ENCODE measurements at regions not wholly inside any gene's neighbourhood (a gene's known extent, or its start where the extent isn't known, plus 50 kb on each side); places are given as distances from the start of the nearest gene placed in this dataset.
"Not testable (repeated sequence)": the region's sequence is repeated elsewhere in the genome, so short reads cannot be mapped to it uniquely, and the experiment has no call there.

GRCh38 chr6:140817176-140817575 lies 1315.5 kb upstream of the GJE1 start:
- Mint-ChIP-seq H3K36me3 (ENCODE audit: low read depth) (no peaks in the 10 kb centered on the region), H3K4me3 (no peak overlapping the region), H3K4me1 (no peaks in the 10 kb centered on the region), H3K27ac (no peak overlapping the region), H3K27me3 (peaks cover 11% of the 10 kb centered on the region)
- no peaks in the 10 kb centered on the region for H3K9me3 ChIP-seq (ENCODE audit: control insufficient read depth, low read length, poor library complexity, severe bottlenecking)
- DNase-seq (no peak), ATAC-seq (no peak)

DNA sequence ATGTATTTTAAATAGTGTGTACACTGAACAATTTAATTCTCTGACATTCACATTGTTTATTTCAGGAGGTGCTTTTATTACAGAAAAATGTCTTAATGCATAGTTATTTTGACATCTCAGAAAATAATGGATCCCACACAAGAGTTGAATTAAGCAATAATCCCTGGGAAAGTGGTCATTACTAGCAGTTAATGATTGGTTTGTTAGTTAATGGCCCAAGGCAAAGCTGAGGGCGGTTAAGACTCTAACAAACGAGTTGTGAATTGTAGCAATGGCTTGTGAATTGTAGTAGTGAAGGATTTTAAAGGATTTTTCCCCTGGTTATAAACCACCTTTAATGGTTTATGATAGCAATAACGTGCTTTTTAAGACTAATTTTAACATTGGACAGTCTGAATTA lies 1316.0 kb upstream of the GJE1 start:
- no peaks in the 10 kb centered on the region for H3K4me1 Mint-ChIP-seq
- no peak overlapping the region for H3K4me3 Mint-ChIP-seq
- DNase-seq (no peak), ATAC-seq (no peak)
- no peaks in the 10 kb centered on the region for H3K36me3 Mint-ChIP-seq (ENCODE audit: low read depth)
- peaks cover 8% of the 10 kb centered on the region for H3K27me3 Mint-ChIP-seq
- H3K9me3 ChIP-seq (ENCODE audit: control insufficient read depth, low read length, poor library complexity, severe bottlenecking) = no peaks in the 10 kb centered on the region
- no peak overlapping the region for H3K27ac Mint-ChIP-seq

DNA sequence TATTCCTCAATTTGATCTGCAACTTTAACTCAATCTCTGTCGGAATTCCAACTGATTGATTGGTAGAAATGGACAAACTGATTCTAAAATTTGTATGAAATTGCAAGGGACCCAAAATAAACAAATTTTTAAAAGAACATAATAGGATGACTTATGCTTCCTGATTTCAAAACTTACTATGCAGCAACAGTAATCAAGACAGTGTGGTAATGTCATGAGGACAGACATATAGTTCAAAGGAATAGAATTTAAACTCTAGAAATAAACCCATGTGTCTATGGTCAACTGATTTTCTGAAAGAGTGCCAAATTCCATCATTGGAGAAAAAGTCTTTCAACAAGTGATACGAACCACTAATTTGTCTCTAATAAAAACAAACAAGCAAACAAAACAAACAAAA lies 1320.1 kb upstream of the GJE1 start:
- Mint-ChIP-seq H3K4me1 (peaks cover 7% of the 10 kb centered on the region), H3K4me3 (no peak overlapping the region), H3K36me3 (ENCODE audit: low read depth) (peaks cover 4% of the 10 kb centered on the region), H3K27me3 (peaks cover 9% of the 10 kb centered on the region), H3K27ac (no peak overlapping the region)
- DNase-seq (no peak), ATAC-seq (no peak)
- no peaks in the 10 kb centered on the region for H3K9me3 ChIP-seq (ENCODE audit: control insufficient read depth, low read length, poor library complexity, severe bottlenecking)

DNA sequence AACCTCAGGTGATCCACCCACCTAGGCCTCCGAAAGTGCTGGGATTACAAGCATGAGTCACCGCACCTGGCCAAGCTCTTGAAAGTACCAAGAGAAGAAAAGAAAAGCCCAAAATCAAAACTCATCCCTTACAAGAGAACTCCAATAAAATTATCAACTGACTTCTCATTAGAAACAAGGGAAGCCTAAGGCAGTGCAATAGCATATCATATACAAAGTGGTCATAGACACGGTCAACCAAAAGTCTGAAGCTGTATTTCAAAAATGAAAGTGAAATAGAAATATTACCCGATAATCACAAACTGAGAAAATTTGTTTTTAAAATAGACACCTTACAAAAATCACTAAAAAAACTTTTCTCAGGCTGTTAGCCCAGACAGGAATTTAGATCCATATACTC lies 1321.1 kb upstream of the GJE1 start:
- Mint-ChIP-seq H3K27ac (no peak overlapping the region), H3K27me3 (peaks cover 9% of the 10 kb centered on the region), H3K4me3 (no peak overlapping the region), H3K36me3 (ENCODE audit: low read depth) (peaks cover 4% of the 10 kb centered on the region), H3K4me1 (peaks cover 7% of the 10 kb centered on the region)
- no peaks in the 10 kb centered on the region for H3K9me3 ChIP-seq (ENCODE audit: control insufficient read depth, low read length, poor library complexity, severe bottlenecking)
- no peak for DNase-seq
- no peak for ATAC-seq

DNA sequence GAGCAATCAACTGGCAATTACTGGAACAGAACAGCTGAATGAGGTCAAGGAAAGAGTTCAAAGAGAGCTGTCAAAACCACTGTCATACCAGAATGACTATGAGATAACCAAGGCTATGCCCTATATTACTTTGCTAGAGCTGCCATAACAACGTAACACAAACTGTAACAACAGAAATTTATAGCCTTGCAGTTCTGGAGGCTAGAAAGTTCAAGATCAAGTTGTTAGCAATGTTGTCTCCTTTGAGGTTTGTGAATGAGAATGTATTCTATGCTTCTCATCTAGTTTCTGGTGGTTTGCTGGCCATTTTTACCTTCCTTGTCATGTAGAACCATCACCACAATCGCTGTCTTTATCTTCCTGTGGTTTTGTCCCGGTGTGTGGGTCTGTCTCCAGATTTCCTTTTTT lies 1323.0 kb upstream of the GJE1 start:
- ATAC-seq (peak; percentile 82), DNase-seq (no peak)
- no peaks in the 10 kb centered on the region for H3K9me3 ChIP-seq (ENCODE audit: control insufficient read depth, low read length, poor library complexity, severe bottlenecking)
- Mint-ChIP-seq H3K4me1 (peaks cover 7% of the 10 kb centered on the region), H3K4me3 (peak overlapping the region; percentile 36), H3K36me3 (ENCODE audit: low read depth) (peaks cover 4% of the 10 kb centered on the region), H3K27me3 (peaks cover 9% of the 10 kb centered on the region), H3K27ac (no peak overlapping the region)

- peaks cover 4% of the 10 kb centered on the region for H3K36me3 Mint-ChIP-seq (ENCODE audit: low read depth)
- peaks cover 7% of the 10 kb centered on the region for H3K4me1 Mint-ChIP-seq
- ATAC-seq (no peak), DNase-seq (no peak)
- H3K27me3 Mint-ChIP-seq = peaks cover 9% of the 10 kb centered on the region
- no peaks in the 10 kb centered on the region for H3K9me3 ChIP-seq (ENCODE audit: control insufficient read depth, low read length, poor library complexity, severe bottlenecking)
- H3K27ac Mint-ChIP-seq = no peak overlapping the region
- H3K4me3 Mint-ChIP-seq = no peak overlapping the region
Observed at GRCh38 chr6:140806431-140806830, 1326.3 kb upstream of the GJE1 start.

DNA sequence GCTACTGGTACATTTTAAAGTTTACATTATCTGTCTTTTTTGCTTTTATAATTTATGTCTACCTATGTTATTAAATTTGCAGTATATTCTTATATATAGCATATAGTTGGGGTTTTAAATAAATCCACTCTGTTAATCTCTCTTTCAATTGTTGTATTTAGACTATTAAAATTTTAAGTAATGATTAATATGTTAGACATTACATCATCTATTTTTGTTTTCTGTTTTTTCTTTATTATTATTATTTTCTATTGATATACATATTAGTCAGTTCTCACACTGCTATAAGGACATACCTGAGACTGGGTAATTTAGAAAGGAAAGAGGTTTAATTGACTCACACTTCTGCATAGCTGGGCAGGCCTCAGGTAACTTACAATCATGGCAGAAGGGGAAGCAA lies 1338.2 kb upstream of the GJE1 start:
- Mint-ChIP-seq H3K27ac (no peak overlapping the region), H3K4me3 (no peak overlapping the region), H3K4me1 (no peaks in the 10 kb centered on the region), H3K36me3 (ENCODE audit: low read depth) (no peaks in the 10 kb centered on the region), H3K27me3 (no peaks in the 10 kb centered on the region)
- DNase-seq (no peak), ATAC-seq (no peak)
- H3K9me3 ChIP-seq (ENCODE audit: control insufficient read depth, low read length, poor library complexity, severe bottlenecking) = no peaks in the 10 kb centered on the region

DNA sequence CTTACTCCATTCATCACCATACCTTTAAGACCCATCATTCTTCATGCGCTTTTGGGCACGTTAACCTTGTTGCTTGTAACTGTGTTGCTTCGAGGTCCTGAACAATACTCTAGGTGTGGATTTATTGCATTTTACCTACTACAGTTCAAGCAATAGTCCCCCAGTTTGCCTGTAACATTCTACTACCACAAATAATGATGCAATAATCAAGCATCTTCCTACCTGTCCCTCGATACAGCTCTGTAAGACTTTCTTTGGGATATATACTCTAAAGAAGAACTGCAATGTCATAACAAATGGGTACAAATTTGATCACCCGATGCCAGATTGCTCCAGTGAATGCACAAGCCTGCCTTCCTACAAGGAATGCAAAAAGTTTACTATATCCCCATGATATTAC lies 1342.6 kb upstream of the GJE1 start:
- Mint-ChIP-seq H3K36me3 (ENCODE audit: low read depth) (no peaks in the 10 kb centered on the region), H3K27ac (no peak overlapping the region), H3K4me3 (no peak overlapping the region), H3K4me1 (no peaks in the 10 kb centered on the region), H3K27me3 (no peaks in the 10 kb centered on the region)
- H3K9me3 ChIP-seq (ENCODE audit: control insufficient read depth, low read length, poor library complexity, severe bottlenecking) = no peaks in the 10 kb centered on the region
- DNase-seq (no peak), ATAC-seq (no peak)

DNA sequence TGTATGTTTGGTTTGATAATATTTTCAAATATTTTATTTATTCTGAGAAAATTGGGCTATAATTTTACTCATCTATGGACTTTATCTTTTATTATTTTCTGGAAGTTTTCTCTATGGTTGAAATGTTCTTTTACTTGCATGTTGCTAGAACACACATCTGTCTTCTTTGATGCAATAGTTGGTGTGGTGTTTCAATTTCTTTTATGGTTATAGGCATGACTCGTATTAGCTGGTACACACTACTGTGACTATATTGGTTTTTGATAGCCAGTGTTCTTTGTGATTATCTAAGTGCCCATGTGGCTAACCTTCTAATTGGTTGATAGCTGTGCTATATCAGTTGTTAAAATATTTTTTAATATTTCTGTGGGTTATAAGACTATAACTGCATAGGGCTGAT lies 1343.3 kb upstream of the GJE1 start:
- no peaks in the 10 kb centered on the region for H3K36me3 Mint-ChIP-seq (ENCODE audit: low read depth)

GRCh38 chr6:140785926-140786325 lies 1346.8 kb upstream of the GJE1 start:
- Mint-ChIP-seq H3K27me3 (no peaks in the 10 kb centered on the region), H3K27ac (no peak overlapping the region), H3K36me3 (ENCODE audit: low read depth) (no peaks in the 10 kb centered on the region), H3K4me3 (no peak overlapping the region), H3K4me1 (no peaks in the 10 kb centered on the region)
- H3K9me3 ChIP-seq (ENCODE audit: control insufficient read depth, low read length, poor library complexity, severe bottlenecking) = no peaks in the 10 kb centered on the region
- ATAC-seq (no peak), DNase-seq (no peak)

More for the DNA sequence above, 1343.3 kb upstream of the GJE1 start:
- Mint-ChIP-seq H3K4me1 (no peaks in the 10 kb centered on the region), H3K27me3 (no peaks in the 10 kb centered on the region), H3K27ac (no peak overlapping the region), H3K4me3 (no peak overlapping the region)
- H3K9me3 ChIP-seq (ENCODE audit: control insufficient read depth, low read length, poor library complexity, severe bottlenecking) = no peaks in the 10 kb centered on the region
- no peak for DNase-seq
- ATAC-seq = no peak

DNA sequence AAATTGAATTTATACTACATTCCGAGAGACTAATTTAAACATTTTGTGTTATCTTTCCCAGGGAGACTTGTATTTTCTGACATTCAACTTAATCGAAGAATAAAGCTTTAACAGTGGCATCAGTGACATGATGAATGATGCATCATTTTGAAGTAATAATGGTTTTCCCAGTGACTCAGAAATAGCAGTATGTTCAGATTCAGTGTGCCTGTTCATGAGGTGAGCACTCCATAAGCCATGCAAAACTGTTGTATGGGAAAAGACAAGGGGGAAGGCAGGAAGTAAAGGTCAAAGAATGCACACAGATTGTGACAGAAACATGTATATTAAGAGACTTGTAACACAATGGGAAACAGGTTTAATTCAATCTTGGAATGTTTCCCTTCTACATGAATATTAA lies 1348.2 kb upstream of the GJE1 start:
- H3K27me3 Mint-ChIP-seq = no peaks in the 10 kb centered on the region
- H3K4me1 Mint-ChIP-seq = no peaks in the 10 kb centered on the region
- ATAC-seq = no peak
- H3K27ac Mint-ChIP-seq = no peak overlapping the region
- H3K4me3 Mint-ChIP-seq = no peak overlapping the region
- no peaks in the 10 kb centered on the region for H3K36me3 Mint-ChIP-seq (ENCODE audit: low read depth)
- no peaks in the 10 kb centered on the region for H3K9me3 ChIP-seq (ENCODE audit: control insufficient read depth, low read length, poor library complexity, severe bottlenecking)
- DNase-seq = no peak

GRCh38 chr6:140783504-140783903 lies 1349.2 kb upstream of the GJE1 start:
- H3K9me3 ChIP-seq (ENCODE audit: control insufficient read depth, low read length, poor library complexity, severe bottlenecking); H3K4me1 Mint-ChIP-seq; ATAC-seq; H3K4me3 Mint-ChIP-seq; H3K27ac Mint-ChIP-seq; H3K27me3 Mint-ChIP-seq; H3K36me3 Mint-ChIP-seq (ENCODE audit: low read depth); DNase-seq: not testable (repeated sequence)

DNA sequence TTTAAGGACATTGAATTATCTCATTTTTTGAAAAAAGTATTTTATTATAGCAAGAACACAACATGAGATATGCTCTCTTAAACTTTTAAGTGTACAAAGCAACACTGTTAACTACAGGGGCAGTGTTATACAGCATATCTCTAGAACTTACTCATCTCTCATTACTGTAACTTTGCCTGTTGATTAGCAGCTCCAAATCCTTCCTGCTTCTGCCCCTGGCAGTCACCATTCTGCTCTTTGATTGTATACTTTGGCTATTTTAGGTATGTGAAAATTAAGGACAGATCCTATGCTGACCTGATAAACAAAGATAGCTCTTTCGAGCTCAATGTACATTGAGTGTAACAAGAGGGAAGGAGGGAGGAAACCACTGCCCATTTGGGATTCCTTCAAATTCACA lies 1349.8 kb upstream of the GJE1 start:
- H3K36me3 Mint-ChIP-seq (ENCODE audit: low read depth) = no peaks in the 10 kb centered on the region
- H3K9me3 ChIP-seq (ENCODE audit: control insufficient read depth, low read length, poor library complexity, severe bottlenecking) = no peaks in the 10 kb centered on the region
- H3K27me3 Mint-ChIP-seq = no peaks in the 10 kb centered on the region
- no peak for ATAC-seq
- no peak overlapping the region for H3K27ac Mint-ChIP-seq
- DNase-seq = no peak
- H3K4me3 Mint-ChIP-seq = no peak overlapping the region
- no peaks in the 10 kb centered on the region for H3K4me1 Mint-ChIP-seq

DNA sequence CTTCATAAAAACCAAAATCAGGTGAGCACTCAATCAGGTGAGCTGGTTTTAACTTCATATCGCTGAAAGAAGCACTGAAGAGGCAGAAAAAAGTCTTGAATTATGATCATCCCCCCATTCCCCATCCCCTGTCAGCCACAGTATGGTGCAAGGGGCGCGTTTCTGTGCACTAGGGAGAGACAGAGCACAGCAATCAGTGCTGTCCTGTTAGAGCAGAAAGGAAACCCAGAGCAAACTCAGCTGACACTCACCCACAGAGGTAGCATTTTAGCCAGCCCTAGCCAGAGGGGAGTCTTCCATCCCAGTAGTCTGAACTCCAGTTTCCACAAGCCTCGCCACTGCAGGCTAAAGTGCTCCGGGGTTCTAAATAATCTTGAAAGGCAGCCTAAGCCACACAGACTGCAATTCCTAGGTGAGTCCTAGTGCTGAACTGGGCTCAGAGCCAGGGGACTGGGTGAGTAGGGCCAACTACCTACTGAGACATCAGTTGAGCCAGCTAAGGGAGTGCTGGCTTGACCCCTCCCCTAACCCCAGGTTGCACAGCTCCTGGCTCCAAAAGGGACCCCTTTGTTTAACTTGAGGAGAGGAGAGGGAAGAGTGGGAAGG lies 1352.6 kb upstream of the GJE1 start:
- Mint-ChIP-seq H3K27ac (no peak overlapping the region), H3K4me3 (no peak overlapping the region), H3K4me1 (no peaks in the 10 kb centered on the region), H3K36me3 (ENCODE audit: low read depth) (no peaks in the 10 kb centered on the region), H3K27me3 (no peaks in the 10 kb centered on the region)
- DNase-seq (no peak), ATAC-seq (no peak)
- H3K9me3 ChIP-seq (ENCODE audit: control insufficient read depth, low read length, poor library complexity, severe bottlenecking) = no peaks in the 10 kb centered on the region

Data from T-helper 17 cell (primary cell).